Fibroblast of the aortic adventitia (primary cell): ENCODE measurements at regions not wholly inside any gene's neighbourhood (a gene's known extent, or its start where the extent isn't known, plus 50 kb on each side); places are given as distances from the start of the nearest gene placed in this dataset.

Experiments used
- DNase-seq: peaks from one replicate; pipeline ENCODE4 v3.0.0-alpha.2; 2010; ENCODE audit warnings: low read depth
- H3K4me3 ChIP-seq: 2 replicates; pipeline ENCODE4 v1.5.1; 2011; ENCODE audit warnings: low read depth, mild to moderate bottlenecking, control low read depth, low read length, moderate library complexity
- CTCF ChIP-seq: IDR thresholded peaks from 2 replicates; pipeline ENCODE4 v1.5.1; 2011; ENCODE audit warnings: mild to moderate bottlenecking, low read length, control low read depth, inconsistent platforms; ENCODE audit not compliant: insufficient read depth

- DNase-seq: no peak
- H3K4me3 ChIP-seq: no peak overlapping the region
- TF ChIP-seq CTCF: no peak
Measured at GRCh38 chr4:108567831-108568230, 52.5 kb upstream of the RPL34 start.

- H3K4me3 ChIP-seq: no peak overlapping the region
- no peak for TF ChIP-seq CTCF
- no peak for DNase-seq
Measured at GRCh38 chr4:108561116-108561515, 59.3 kb upstream of the RPL34 start.

- DNase-seq: peak; percentile 15
- no peak overlapping the region for H3K4me3 ChIP-seq
- TF ChIP-seq CTCF: no peak
Measured at GRCh38 chr4:108560616-108561015, 59.8 kb upstream of the RPL34 start.

- no peak for DNase-seq
- no peak for TF ChIP-seq CTCF
- H3K4me3 ChIP-seq: no peak overlapping the region
Measured at GRCh38 chr4:108559911-108560310, 60.5 kb upstream of the RPL34 start.

- DNase-seq: peak; percentile 23
- no peak overlapping the region for H3K4me3 ChIP-seq
- no peak for TF ChIP-seq CTCF
Measured at GRCh38 chr4:108559068-108559793, 61.1 kb upstream of the RPL34 start.

GRCh38 chr4:108556588-108557200 lies 63.7 kb upstream of the RPL34 start:
- TF ChIP-seq CTCF: no peak

More at GRCh38 chr4:108556588-108557200, 63.7 kb upstream of the RPL34 start:
- no peak overlapping the region for H3K4me3 ChIP-seq
- DNase-seq: no peak
